Gastrocnemius medialis (tissue), 4 donors: ENCODE measurements at regions not wholly inside any gene's neighbourhood (a gene's known extent, or its start where the extent isn't known, plus 50 kb on each side); places are given as distances from the start of the nearest gene placed in this dataset.

Experiments used
- ATAC-seq, 2 donors: fragments of 150-250 bp; one replicate each; pipeline ENCODE4 v1.9.1; 2016
- DNase-seq, 2 donors: peaks; one replicate each; pipeline ENCODE4 v3.0.0-alpha.2; 2019
- H3K27ac ChIP-seq, 4 donors: fragments of 200-600 bp; sonication (generic); 1 replicate in 1 of 4; 2 replicates in 3 of 4; pipeline ENCODE4 v1.5.1; 2016 to 2018; ENCODE audit warnings: mild to moderate bottlenecking in 2 of 4, moderate library complexity in 1 of 4
- H3K27me3 ChIP-seq, 3 donors: fragments of 200-600 bp; sonication (generic) in 2 of 3; 1 replicate in 1 of 3; 2 replicates in 2 of 3; pipeline versions ENCODE4 v1.5.1 to v1.6.0; 2016 to 2019; ENCODE audit warnings: mild to moderate bottlenecking in 1 of 3, moderate library complexity in 1 of 3
- H3K36me3 ChIP-seq, 2 donors: fragments of 200-600 bp; sonication (generic) in 1 of 2; one replicate each; pipeline ENCODE4 v1.5.1; 2017 to 2018
- H3K4me1 ChIP-seq, 2 donors: fragments of 200-600 bp; sonication (generic) in 1 of 2; one replicate each; pipeline ENCODE4 v1.5.1; 2016 to 2017; ENCODE audit warnings: mild to moderate bottlenecking in 2 of 2
- H3K4me3 ChIP-seq, 4 donors: fragments of 200-600 bp; sonication (generic) in 3 of 4; 1 replicate in 1 of 4; 2 replicates in 3 of 4; pipeline ENCODE4 v1.5.1; 2016 to 2019; ENCODE audit warnings: mild to moderate bottlenecking in 2 of 4
- H3K9me3 ChIP-seq, 3 donors: fragments of 200-600 bp; sonication (generic) in 2 of 3; 1 replicate in 1 of 3; 2 replicates in 2 of 3; pipeline ENCODE4 v1.5.1; 2016 to 2019
- CTCF ChIP-seq, 5 experiments: fragments of 450-650 bp in 3 of 5; fragments of 200-600 bp in 2 of 5; sonication (generic) in 2 of 5; IDR thresholded peaks in 4 of 5; conservative IDR thresholded peaks in 1 of 5; 1 replicate in 4 of 5; 2 replicates in 1 of 5; pipeline ENCODE4 v1.5.1; 2016 to 2019; ENCODE audit warnings: antibody characterized with exemption in 5 of 5, mild to moderate bottlenecking in 3 of 5, moderate library complexity in 3 of 5
- POLR2A ChIP-seq, 2 donors: fragments of 450-650 bp; IDR thresholded peaks; one replicate each; pipeline ENCODE4 v1.6.1; 2017; ENCODE audit warnings: antibody characterized with exemption in 2 of 2, mild to moderate bottlenecking in 2 of 2, moderate library complexity in 2 of 2
- in situ Hi-C, 4 donors: fragments of 200-750 bp; cut with MboI; loops; one replicate each; pipeline versions ENCODE4 v1.15.0 to v1.8.0; 2017; ENCODE audit warnings: low sequenced_read_pairs in 4 of 4
- intact Hi-C: fragments of 100-400 bp; cut with DNase I; formaldehyde crosslinking; loops from one replicate; pipeline ENCODE4 v1.15.1; 2023; ENCODE audit warnings: low total_unique reads

GRCh38 chr16:14357328-14357727 is 272.7 kb downstream of the PARN start:
- Histone ChIP-seq H3K9me3 (no peaks in the 10 kb centered on the region), H3K27me3 (no peaks in the 10 kb centered on the region), H3K36me3 (no peaks in the 10 kb centered on the region), H3K4me3 (no peak overlapping the region), H3K27ac (peak overlapping the region; percentile 74 to 85 (median 83)), H3K4me1 (peaks cover 15 to 25% of the 10 kb centered on the region in 2 donors)
- in situ Hi-C loops, result no loop called here
- TF ChIP-seq POLR2A (IDR thresholded peaks at IDR 0.05) (no peak), CTCF (IDR thresholded peaks at IDR 0.05 in 4 of 5, conservative IDR thresholded peaks at IDR 0.05 in 1 of 5) (no peak)
- intact Hi-C loops, result no loop called here
- no peak for ATAC-seq
- no peak for DNase-seq

- Histone ChIP-seq H3K4me3 (no peak overlapping the region), H3K36me3 (no peaks in the 10 kb centered on the region), H3K27ac (peak overlapping the region; percentile 74 to 85 (median 83)), H3K9me3 (no peaks in the 10 kb centered on the region), H3K27me3 (no peaks in the 10 kb centered on the region), H3K4me1 (peaks cover 15 to 25% of the 10 kb centered on the region in 2 donors)
- intact Hi-C loops, result no loop called here
- ATAC-seq (peak; percentile 84 to 91), DNase-seq (peak; percentile 69 to 80)
- in situ Hi-C loops, result no loop called here
- TF ChIP-seq POLR2A (IDR thresholded peaks at IDR 0.05) (peak in 1 of 2 donors; percentile 21), CTCF (IDR thresholded peaks at IDR 0.05 in 4 of 5, conservative IDR thresholded peaks at IDR 0.05 in 1 of 5) (no peak)
Measured at GRCh38 chr16:14356064-14356463, 274.0 kb downstream of the PARN start.

DNA sequence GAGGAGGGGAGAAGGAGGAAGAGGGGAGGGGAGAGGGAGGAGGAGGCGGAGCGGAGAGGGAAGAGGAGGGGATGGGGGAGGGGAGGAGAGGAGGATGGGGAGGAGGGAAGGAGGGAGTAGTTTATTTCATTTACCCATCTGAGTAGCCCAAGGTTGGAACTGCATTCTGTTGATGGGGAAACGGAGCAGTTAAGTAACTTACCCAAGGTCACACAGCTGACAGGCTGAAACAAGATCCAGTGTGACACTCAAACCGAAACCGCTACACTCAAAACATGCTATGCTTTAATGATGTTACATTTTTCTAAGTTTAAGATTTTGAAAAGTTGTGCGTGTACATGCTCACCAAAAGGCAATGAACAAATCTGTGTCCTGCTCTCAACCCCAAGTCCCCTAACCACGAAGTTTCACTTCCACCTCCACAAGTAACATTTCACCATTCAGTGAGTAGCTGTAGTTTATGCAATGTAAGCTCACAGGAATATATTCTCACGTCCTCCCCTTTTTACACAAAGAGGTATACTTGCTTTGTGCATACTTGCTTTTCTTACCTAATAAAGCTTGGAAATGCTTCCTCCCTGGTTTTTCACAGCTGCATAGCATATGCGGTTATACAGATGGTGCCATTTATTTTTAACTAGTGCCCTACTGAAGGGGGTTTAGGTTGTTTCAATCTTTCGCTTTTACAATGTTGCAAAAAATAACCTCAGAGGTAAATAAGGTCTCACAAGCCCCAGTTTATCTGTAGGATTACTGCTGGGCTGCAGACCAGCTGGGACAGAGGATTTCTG is 275.3 kb downstream of the PARN start:
- ATAC-seq (peak; percentile 21 to 74), DNase-seq (peak; percentile 18 to 55)
- in situ Hi-C loops, result no loop called here
- Histone ChIP-seq H3K4me3 (peak overlapping the region in 3 of 4 donors; percentile 10 to 46 (median 13)), H3K4me1 (peaks cover 15 to 28% of the 10 kb centered on the region in 2 donors), H3K27ac (peak overlapping the region; percentile 74 to 85 (median 83)), H3K36me3 (no peaks in the 10 kb centered on the region), H3K9me3 (no peaks in the 10 kb centered on the region), H3K27me3 (no peaks in the 10 kb centered on the region)
- intact Hi-C loops, result no loop called here
- TF ChIP-seq POLR2A (IDR thresholded peaks at IDR 0.05) (no peak), CTCF (IDR thresholded peaks at IDR 0.05 in 4 of 5, conservative IDR thresholded peaks at IDR 0.05 in 1 of 5) (no peak)

- H3K36me3 ChIP-seq, result no peaks in the 10 kb centered on the region
- intact Hi-C loops, result no loop called here
- ATAC-seq (no peak), DNase-seq (no peak)
- peaks cover 21 to 33% of the 10 kb centered on the region in 2 donors for H3K4me1 ChIP-seq
- TF ChIP-seq CTCF (IDR thresholded peaks at IDR 0.05 in 4 of 5, conservative IDR thresholded peaks at IDR 0.05 in 1 of 5) (no peak), POLR2A (IDR thresholded peaks at IDR 0.05) (no peak)
- no peaks in the 10 kb centered on the region for H3K27me3 ChIP-seq
- H3K27ac ChIP-seq, result peak overlapping the region; percentile 49 to 75 (median 66)
- in situ Hi-C loops, result no loop called here
- no peaks in the 10 kb centered on the region for H3K9me3 ChIP-seq
- no peak overlapping the region for H3K4me3 ChIP-seq
Measured at GRCh38 chr16:14353340-14353739, 276.7 kb downstream of the PARN start.
